GM23338 (cell line): ENCODE measurements at regions not wholly inside any gene's neighbourhood (a gene's known extent, or its start where the extent isn't known, plus 50 kb on each side); places are given as distances from the start of the nearest gene placed in this dataset.

Experiments used
- ATAC-seq: fragments of 200-7000 bp; cut with Tn5 transposase; 3 replicates; pipeline ENCODE4 v1.9.1; 2020
- DNase-seq: peaks from one replicate; pipeline ENCODE4 v3.0.0-alpha.2; 2015; ENCODE audit warnings: low spot score
- H2AFZ ChIP-seq: fragments of 200-600 bp; sonication (generic); 2 replicates; pipeline ENCODE4 v1.8.0; 2016; ENCODE audit warnings: antibody characterized with exemption, mild to moderate bottlenecking, moderate library complexity
- H3F3A ChIP-seq: fragments of 200-600 bp; sonication (generic); replicated peaks from 2 replicates; pipeline ENCODE4 v1.8.0; 2017; ENCODE audit warnings: antibody characterized with exemption, mixed run types, low read depth
- H3K27ac ChIP-seq: fragments of 200-600 bp; sonication (generic); 2 replicates; pipeline ENCODE4 v1.6.1; 2016; ENCODE audit warnings: low read depth
- H3K27me3 ChIP-seq: fragments of 200-600 bp; sonication (generic); 2 replicates; pipeline ENCODE4 v1.8.0; 2016; ENCODE audit warnings: mild to moderate bottlenecking, mixed run types, moderate library complexity; ENCODE audit not compliant: insufficient read depth
- H3K36me3 ChIP-seq: fragments of 200-600 bp; sonication (generic); 2 replicates; pipeline ENCODE4 v1.8.0; 2016; ENCODE audit warnings: mild to moderate bottlenecking; ENCODE audit not compliant: insufficient read depth
- H3K4me1 ChIP-seq: fragments of 200-600 bp; sonication (generic); 2 replicates; pipeline ENCODE4 v1.8.0; 2016; ENCODE audit warnings: mild to moderate bottlenecking, moderate library complexity; ENCODE audit not compliant: insufficient read depth
- H3K4me2 ChIP-seq: fragments of 200-600 bp; sonication (generic); 2 replicates; pipeline ENCODE4 v1.7.1; 2017; ENCODE audit warnings: mixed run types
- H3K4me3 ChIP-seq: fragments of 200-600 bp; sonication (generic); 2 replicates; pipeline ENCODE4 v1.6.1; 2016; ENCODE audit warnings: mixed run types
- H3K79me2 ChIP-seq: fragments of 200-600 bp; sonication (generic); replicated peaks from 2 replicates; pipeline ENCODE4 v1.8.0; 2017; ENCODE audit warnings: mild to moderate bottlenecking; ENCODE audit not compliant: insufficient read depth
- H3K9me2 ChIP-seq: fragments of 200-600 bp; sonication (generic); 2 replicates; pipeline ENCODE4 v1.8.0; 2017; ENCODE audit not compliant: insufficient read depth
- H4K20me1 ChIP-seq: fragments of 200-600 bp; sonication (generic); replicated peaks from 2 replicates; pipeline ENCODE4 v1.8.0; 2017; ENCODE audit warnings: mild to moderate bottlenecking; ENCODE audit not compliant: insufficient read depth
- H3K27ac Mint-ChIP-seq: 2 replicates; pipeline ENCODE4 v1.8.0; 2020; ENCODE audit warnings: inconsistent platforms, mild to moderate bottlenecking, moderate library complexity, mixed read lengths
- H3K27me3 Mint-ChIP-seq: 3 replicates; pipeline ENCODE4 v1.8.0; 2022; ENCODE audit warnings: low read depth, mild to moderate bottlenecking, moderate library complexity, mixed read lengths, inconsistent platforms; ENCODE audit not compliant: insufficient read depth, poor library complexity
- H3K36me3 Mint-ChIP-seq: 3 replicates; pipeline ENCODE4 v1.8.0; 2021; ENCODE audit warnings: low read depth, mild to moderate bottlenecking, inconsistent platforms, moderate library complexity, mixed read lengths
- H3K4me1 Mint-ChIP-seq: 3 replicates; pipeline ENCODE4 v1.8.0; 2020; ENCODE audit warnings: mild to moderate bottlenecking, inconsistent platforms, mixed read lengths
- H3K4me3 Mint-ChIP-seq: 3 replicates; pipeline ENCODE4 v1.8.0; 2021; ENCODE audit warnings: moderate library complexity, mild to moderate bottlenecking, inconsistent platforms, mixed read lengths
- H3K9me3 Mint-ChIP-seq: 3 replicates; pipeline ENCODE4 v1.8.0; 2020; ENCODE audit warnings: moderate library complexity, mild to moderate bottlenecking, inconsistent platforms, mixed read lengths
- CREB1 ChIP-seq: fragments of 250-450 bp; sonication (Bioruptor Pico); IDR thresholded peaks from 2 replicates; pipeline ENCODE4 v1.5.0; 2020; ENCODE audit warnings: low read depth, mild to moderate bottlenecking, moderate library complexity
- CTCF ChIP-seq, 2 experiments: fragments of 200-600 bp in 1 of 2; sonication (generic) in 1 of 2; conservative IDR thresholded peaks; 2 replicates each; pipeline versions ENCODE4 v1.5.1 to v1.6.1; 2016 to 2017; ENCODE audit warnings: antibody characterized with exemption in 2 of 2, low read depth in 2 of 2, mild to moderate bottlenecking in 2 of 2, moderate library complexity in 1 of 2
- ETS1 ChIP-seq: IDR thresholded peaks from 2 replicates; pipeline ENCODE4 v1.6.1; 2016; ENCODE audit warnings: antibody characterized with exemption
- EZH2 ChIP-seq: fragments of 200-600 bp; sonication (generic); IDR thresholded peaks from one replicate; pipeline ENCODE4 v1.8.0; 2017; ENCODE audit warnings: antibody characterized with exemption, mild to moderate bottlenecking, low read depth; ENCODE audit not compliant: unreplicated experiment
- EZH2phosphoT487 ChIP-seq: fragments of 200-600 bp; sonication (generic); IDR thresholded peaks from one replicate; pipeline ENCODE4 v1.8.1; 2018; ENCODE audit warnings: antibody characterized with exemption; ENCODE audit not compliant: unreplicated experiment
- JUNB ChIP-seq: IDR thresholded peaks from one replicate; pipeline ENCODE4 v1.6.1; 2016; ENCODE audit warnings: antibody characterized with exemption; ENCODE audit not compliant: unreplicated experiment
- NANOG ChIP-seq: IDR thresholded peaks from 2 replicates; pipeline ENCODE4 v1.6.1; 2016; ENCODE audit warnings: antibody characterized with exemption, borderline replicate concordance
- POLR2AphosphoS5 ChIP-seq: IDR thresholded peaks from 2 replicates; pipeline ENCODE4 v1.6.1; 2016; ENCODE audit warnings: antibody characterized with exemption, low read depth
- REST ChIP-seq: IDR thresholded peaks from one replicate; pipeline ENCODE4 v1.6.1; 2018; ENCODE audit warnings: antibody characterized with exemption; ENCODE audit not compliant: unreplicated experiment
- STAT1 ChIP-seq: IDR thresholded peaks from one replicate; pipeline ENCODE4 v1.6.1; 2016; ENCODE audit warnings: antibody characterized with exemption; ENCODE audit not compliant: unreplicated experiment
- ZNF114 ChIP-seq: fragments of 250-450 bp; sonication (Bioruptor Pico); IDR thresholded peaks from 2 replicates; pipeline ENCODE4 v1.5.0; 2020; ENCODE audit warnings: mild to moderate bottlenecking, moderate library complexity
- ZNF331 ChIP-seq: fragments of 250-450 bp; sonication (Bioruptor Pico); IDR thresholded peaks from 2 replicates; pipeline ENCODE4 v1.5.0; 2020; ENCODE audit warnings: low read depth, mild to moderate bottlenecking, moderate library complexity
- ZNF462 ChIP-seq: fragments of 250-450 bp; sonication (Bioruptor Pico); IDR thresholded peaks from 2 replicates; pipeline ENCODE4 v1.5.0; 2020; ENCODE audit warnings: mild to moderate bottlenecking, moderate library complexity

- Histone ChIP-seq H4K20me1 (no peaks in the 10 kb centered on the region), H3K79me2 (no peaks in the 10 kb centered on the region), H3K9me2 (no peaks in the 10 kb centered on the region; the same call in 1 of the 2 replicates), H3F3A (no peaks in the 10 kb centered on the region), H3K4me2 (no peak overlapping the region), H3K36me3 (no peaks in the 10 kb centered on the region), H3K27me3 (no peaks in the 10 kb centered on the region), H2AFZ (no peak overlapping the region; the same call in 1 of the 2 replicates), H3K27ac (no peak overlapping the region), H3K4me3 (no peak overlapping the region), H3K4me1 (0 out of 2 replicates have a peak, but pooled peaks cover 4% of the 10 kb centered on the region)
- Mint-ChIP-seq H3K9me3 (peaks cover 12% of the 10 kb centered on the region), H3K27me3 (no peaks in the 10 kb centered on the region), H3K36me3 (no peaks in the 10 kb centered on the region; the same call in 1 of the 3 replicates), H3K27ac (no peak overlapping the region), H3K4me3 (no peak overlapping the region), H3K4me1 (peaks cover 5% of the 10 kb centered on the region; the same call in 2 of the 3 replicates)
- DNase-seq (no peak), ATAC-seq (no peak)
- TF ChIP-seq ETS1, result no peak
- no peak for TF ChIP-seq ZNF114 (CRISPR knock-in tag)
- no peak for TF ChIP-seq NANOG
- TF ChIP-seq ZNF331 (CRISPR knock-in tag), result no peak
- no peak for TF ChIP-seq CTCF (conservative IDR thresholded peaks at IDR 0.05; ENCODE audit: low read depth in 2 of 2)
- TF ChIP-seq STAT1, result no peak
- no peak for TF ChIP-seq REST
- TF ChIP-seq JUNB, result no peak
- TF ChIP-seq POLR2AphosphoS5, result no peak
- TF ChIP-seq EZH2phosphoT487, result no peak
- TF ChIP-seq CREB1 (CRISPR knock-in tag), result no peak
- no peak for TF ChIP-seq EZH2
- no peak for TF ChIP-seq ZNF462
Observed at GRCh38 chr5:26568316-26568715, 470.1 kb downstream of the CDH9 start.
